ELF-1 (cell line): ENCODE measurements at regions not wholly inside any gene's neighbourhood (a gene's known extent, or its start where the extent isn't known, plus 50 kb on each side); places are given as distances from the start of the nearest gene placed in this dataset.
"Not testable (repeated sequence)": the region's sequence is repeated elsewhere in the genome, so short reads cannot be mapped to it uniquely, and the experiment has no call there.

Experiments
- DNase-seq: peaks from one replicate; pipeline ENCODE4 v3.0.0-alpha.2; 2016; ENCODE audit warnings: low read depth, low spot score

- not testable (repeated sequence) for DNase-seq
Measured at GRCh38 chr1:206311611-206312273, 108.4 kb downstream of the SRGAP2 start.

DNA sequence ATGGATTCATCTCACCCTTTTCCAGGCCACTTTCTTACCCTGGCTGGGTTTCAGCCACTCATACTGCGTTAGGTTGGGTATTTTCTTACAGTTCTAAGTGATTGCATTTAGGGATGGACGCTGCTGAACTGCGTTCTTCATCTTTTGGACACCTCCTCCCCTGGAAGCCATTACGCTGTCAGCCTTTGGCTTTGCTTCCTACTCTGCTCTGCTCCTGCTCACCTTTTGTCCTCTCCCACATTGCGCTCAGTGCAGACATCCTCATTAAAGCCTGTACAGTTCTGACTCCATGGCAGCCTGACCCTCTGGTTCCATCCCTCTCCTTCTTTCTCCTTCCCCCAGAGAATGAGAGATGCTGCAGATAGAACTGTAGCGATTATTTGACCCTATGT lies 108.9 kb downstream of the SRGAP2 start:
- DNase-seq = not testable (repeated sequence)

- not testable (repeated sequence) for DNase-seq
Measured at GRCh38 chr1:206314951-206315636, 111.8 kb downstream of the SRGAP2 start.

- not testable (repeated sequence) for DNase-seq
Measured at GRCh38 chr1:206316901-206317300, 113.6 kb downstream of the SRGAP2 start.

DNA sequence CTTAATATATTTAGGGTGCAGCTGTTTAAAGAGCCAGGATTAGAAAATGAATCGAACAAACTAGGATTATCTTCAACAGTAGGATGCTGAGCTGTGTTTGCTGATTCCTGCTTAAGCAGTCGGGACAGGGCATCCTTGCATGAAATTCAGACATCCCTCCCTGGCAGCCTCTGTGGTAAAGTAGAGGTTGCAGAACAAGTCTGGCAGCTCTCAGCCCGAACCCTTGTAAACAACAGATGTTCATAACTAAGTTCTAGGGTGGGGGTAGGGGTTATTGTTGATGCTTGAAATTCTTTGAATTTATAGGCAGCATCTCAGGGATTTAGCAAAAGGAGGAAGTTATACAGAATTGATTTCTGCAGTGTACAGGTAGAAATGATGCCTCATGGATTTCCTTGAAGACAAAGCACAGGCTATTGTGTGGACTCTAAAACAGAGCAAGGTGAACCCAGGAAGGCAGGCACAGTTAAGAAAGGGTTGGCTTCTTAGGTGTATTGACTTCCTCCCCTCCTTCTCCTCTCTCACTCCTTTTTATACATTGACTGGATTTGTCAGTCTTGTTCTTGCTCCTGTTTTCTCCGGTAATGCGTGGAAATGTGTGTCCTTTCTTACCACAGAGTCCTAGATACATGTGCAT lies 114.7 kb downstream of the SRGAP2 start:
- not testable (repeated sequence) for DNase-seq

GRCh38 chr1:206320227-206320626 lies 116.9 kb downstream of the SRGAP2 start:
- not testable (repeated sequence) for DNase-seq

DNA sequence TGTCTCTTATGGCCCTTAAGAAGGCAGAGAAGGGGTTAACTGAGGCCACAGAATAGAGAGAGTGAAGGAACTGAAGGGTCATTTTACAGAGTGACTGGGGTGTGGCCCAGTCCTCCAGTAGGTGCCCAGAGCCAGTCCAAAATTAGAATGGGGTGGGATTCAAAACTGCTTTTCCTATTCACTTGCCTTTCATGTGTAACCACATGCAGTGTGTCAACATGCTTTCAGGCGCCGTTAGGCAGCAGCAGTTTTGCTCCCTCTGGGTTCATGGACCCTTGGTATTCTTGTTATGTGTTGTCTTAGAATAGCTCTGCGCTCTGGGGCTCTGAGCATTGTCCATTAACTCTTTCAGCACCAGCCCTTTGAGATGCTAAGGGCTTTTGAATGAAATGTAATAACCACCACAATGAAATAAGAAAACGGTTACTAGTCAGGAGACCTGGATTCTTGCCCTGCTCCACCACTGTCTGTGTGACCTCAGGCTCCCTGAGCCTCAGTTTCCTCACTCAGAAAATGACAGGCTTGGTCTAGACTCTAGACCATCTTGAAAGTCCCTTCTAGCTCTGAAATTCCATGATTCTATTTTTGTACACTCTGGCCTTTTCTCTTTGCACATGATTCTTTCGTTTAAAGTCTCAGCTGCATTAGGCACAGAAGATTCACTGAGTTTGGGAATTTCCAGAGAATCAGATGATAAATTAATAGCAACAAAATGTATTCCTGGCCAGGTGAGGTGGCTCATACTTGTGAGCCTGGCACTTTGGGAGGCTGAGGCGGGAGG lies 123.0 kb downstream of the SRGAP2 start:
- DNase-seq = not testable (repeated sequence)

DNA sequence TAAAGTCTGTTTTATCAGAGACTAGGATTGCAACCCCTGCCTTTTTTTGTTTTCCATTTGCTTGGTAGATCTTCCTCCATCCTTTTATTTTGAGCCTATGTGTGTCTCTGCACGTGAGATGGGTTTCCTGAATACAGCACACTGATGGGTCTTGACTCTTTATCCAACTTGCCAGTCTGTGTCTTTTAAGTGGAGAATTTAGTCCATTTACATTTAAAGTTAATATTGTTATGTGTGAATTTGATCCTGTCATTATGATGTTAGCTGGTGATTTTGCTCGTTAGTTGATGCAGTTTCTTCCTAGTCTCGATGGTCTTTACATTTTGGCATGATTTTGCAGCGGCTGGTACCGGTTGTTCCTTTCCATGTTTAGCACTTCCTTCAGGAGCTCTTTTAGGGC lies 128.3 kb downstream of the SRGAP2 start:
- DNase-seq = not testable (repeated sequence)

- DNase-seq = peak; percentile 3
Measured at GRCh38 chr1:206333316-206333715, 130.0 kb downstream of the SRGAP2 start.

DNA sequence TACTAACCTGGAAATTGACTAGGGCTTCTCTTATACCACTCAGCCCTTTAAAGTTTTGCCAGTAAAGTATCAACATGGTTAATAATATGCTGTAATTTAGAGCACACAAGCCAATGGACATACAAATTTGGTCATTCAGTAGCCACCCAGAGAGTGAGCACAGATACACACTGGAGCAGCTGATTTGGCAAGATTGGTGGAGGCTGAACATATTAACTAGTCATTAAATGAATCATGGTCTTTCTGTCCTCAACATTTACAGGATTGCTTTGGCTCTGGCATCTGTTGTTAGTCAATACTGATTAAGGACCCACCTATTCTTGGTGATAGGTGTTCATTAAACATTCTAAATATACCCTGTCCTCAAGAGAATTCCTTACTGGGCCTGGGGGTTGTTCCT lies 130.6 kb downstream of the SRGAP2 start:
- DNase-seq = not testable (repeated sequence)

- DNase-seq = not testable (repeated sequence)
Measured at GRCh38 chr1:206334481-206334880, 131.1 kb downstream of the SRGAP2 start.

DNA sequence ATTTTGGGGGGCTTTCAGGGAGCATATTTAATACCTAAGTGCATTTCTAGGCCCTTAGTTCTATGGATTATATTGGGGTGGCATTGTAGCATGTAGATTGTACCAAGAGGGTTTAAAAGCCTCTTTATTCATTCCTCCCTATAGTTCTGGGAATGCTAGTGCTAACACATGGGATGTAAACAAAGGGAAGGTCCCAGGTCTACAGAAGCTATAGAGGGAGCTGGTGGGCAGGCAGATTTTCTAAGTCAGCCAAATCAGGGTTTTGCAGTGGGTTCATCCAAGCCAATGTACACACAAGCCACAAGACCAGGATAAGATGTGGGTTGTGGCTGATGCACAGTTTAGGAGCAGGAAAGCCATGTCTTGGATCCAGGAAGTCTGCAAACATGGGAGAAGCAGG lies 131.8 kb downstream of the SRGAP2 start:
- DNase-seq = not testable (repeated sequence)

DNA sequence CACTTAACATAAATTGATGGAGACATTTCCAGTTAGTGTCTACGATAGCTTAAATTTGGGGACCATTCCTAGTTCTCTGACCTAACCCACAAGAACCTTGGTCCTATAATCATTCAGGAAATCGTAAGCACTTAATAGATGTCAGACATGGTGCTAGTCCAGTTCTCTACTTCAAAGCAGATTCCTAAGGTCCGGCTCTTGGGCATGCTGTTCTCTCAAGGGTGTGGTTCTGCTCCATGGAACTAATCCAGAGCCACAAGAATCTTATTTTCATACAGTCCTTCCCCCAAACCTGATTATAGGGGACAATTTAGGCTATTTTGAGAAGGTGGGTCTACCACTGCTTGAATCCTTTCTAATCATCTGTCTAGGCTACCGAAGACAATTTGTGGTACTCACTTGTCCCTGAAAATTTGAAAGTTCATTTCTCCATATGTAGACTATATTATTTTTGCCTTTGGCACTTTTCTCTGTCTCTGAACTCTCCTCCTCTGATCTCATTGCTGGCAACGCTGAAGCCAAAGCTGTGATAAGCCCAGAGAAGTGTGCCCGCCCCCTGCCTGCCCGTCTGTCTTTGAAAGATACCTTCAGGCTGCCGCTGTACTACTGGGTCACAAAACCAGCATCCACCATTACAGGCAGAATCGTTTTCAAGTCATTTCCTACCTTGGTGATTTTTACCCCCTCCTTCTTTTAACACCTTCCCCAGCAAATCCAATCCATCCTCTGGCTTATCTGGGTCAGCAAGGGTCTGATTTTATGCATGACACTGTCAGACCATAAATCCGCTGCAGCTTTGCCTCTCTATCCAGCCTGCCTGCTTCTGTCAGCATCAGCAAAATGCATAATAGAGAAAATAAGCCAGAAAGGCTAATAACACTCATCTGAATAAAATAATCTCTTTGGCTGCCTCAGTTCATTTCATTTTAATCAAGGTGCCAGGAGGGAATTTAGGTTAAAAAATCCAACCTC lies 132.8 kb downstream of the SRGAP2 start:
- DNase-seq = not testable (repeated sequence)

- DNase-seq = peak; percentile 4
Measured at GRCh38 chr1:206337024-206337423, 133.3 kb upstream of the IKBKE start.

DNA sequence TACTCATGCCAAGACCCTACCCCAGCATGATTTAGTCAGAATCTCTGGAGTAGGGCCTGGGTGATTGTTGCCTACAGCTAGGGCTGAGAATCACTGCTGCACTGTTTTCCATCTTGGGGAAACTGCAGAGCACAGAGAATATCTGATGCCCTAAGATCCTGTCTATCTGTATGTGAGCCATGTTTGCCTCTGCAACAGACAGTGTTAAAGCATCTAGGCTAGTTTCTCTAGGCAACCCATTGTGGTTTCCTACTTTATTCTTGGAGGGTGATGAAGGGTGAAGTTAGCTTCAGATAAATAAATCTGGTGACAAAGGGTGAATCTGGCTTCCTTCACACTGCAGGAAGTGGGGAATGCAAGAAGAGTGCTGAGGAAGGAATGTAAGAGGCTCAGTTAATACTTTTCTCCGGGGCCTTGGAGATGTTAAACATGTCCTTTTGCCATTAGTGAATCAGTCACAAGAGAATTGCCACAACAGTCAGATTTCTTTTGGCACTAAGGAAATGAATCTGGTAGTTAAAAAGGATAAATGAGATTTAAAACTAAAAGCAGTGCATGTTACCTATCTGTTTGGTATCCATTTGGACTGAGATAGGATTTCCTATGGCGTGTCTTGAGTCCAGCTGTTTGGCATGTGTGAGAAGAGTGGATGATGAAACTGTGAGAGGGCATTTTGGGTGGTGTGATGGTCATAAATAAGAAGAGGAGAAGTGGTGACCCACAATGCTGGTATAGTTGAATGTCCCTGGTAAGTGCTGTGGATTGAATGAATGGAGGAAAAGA lies 119.6 kb upstream of the IKBKE start:
- DNase-seq = not testable (repeated sequence)

GRCh38 chr1:206351276-206352052 lies 118.8 kb upstream of the IKBKE start:
- not testable (repeated sequence) for DNase-seq

DNA sequence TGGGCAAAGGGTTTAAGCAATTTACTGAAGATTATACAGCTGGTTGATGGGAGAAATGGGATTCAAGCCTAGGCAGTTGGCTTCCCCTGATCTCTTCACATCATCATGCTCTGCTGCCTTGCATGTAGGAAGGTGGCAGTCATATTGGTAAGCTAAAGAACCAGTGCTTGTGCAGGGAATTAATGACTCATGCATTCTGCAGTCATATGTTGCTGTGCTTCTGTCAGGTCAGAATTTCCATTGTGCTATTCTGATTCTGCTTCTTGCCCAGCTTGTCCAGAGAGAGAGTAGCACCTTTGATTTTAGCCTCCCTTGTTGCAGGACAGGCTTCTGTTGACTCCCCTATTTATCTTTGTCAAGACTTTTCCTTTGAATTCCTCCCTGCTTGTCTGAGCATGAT lies 114.0 kb upstream of the IKBKE start:
- not testable (repeated sequence) for DNase-seq

- DNase-seq = not testable (repeated sequence)
Measured at GRCh38 chr1:206357962-206358361, 112.3 kb upstream of the IKBKE start.

GRCh38 chr1:206358771-206359170 lies 111.5 kb upstream of the IKBKE start:
- not testable (repeated sequence) for DNase-seq
